ENCODE measurements at regions not wholly inside any gene's neighbourhood (a gene's known extent, or its start where the extent isn't known, plus 50 kb on each side); places are given as distances from the start of the nearest gene placed in this dataset.

- TF ChIP-seq CTCF (IDR thresholded peaks at IDR 0.05), result no peak
- TF ChIP-seq EP300 (IDR thresholded peaks at IDR 0.05), result no peak
- TF ChIP-seq POLR2AphosphoS5 (IDR thresholded peaks at IDR 0.05), result no peak
Observed at GRCh38 chr14:65853407-65853955, 441.0 kb downstream of the FUT8 start.
